ENCODE measurements at regions not wholly inside any gene's neighbourhood (a gene's known extent, or its start where the extent isn't known, plus 50 kb on each side); places are given as distances from the start of the nearest gene placed in this dataset.

DNA sequence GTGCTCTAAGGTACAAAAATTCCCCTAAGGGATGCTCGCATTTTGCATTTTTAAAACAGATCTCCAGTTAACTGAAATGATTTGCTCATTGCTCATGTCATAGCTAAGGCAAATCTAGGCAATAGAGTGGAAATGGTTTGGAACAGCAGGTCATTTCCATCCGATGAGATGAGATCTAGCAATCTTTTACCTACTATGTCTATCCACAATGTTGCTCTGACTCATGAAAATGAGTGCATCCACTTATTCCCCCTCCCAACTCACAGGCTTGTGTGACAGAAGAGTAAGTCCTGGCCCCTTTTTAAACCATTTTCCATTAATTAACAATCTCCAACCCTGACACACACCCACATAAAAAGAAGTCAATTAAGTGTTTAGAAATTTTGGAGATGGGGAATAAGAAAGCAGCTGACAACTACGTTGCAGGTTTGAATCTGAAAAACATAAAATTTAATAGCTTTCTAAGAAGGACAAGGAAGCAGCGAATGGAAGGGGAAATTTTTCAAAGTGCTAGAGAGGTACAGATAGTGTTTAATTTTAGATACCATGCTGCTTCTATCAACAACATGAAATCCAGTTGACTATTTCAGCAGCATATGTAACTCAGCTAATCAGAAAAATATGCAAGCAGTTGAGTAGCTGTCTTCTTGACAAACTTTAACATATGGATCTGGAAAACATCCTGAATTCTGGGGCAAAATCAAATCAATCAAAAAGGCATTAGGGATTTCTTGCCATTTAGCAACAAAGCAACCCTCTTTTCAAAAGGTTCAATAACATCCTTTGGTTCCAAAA, 112.0 kb downstream of the TMCO5A start:
- DNase-seq (ENCODE audit: low read depth in 3 of 3) = no peak

DNA sequence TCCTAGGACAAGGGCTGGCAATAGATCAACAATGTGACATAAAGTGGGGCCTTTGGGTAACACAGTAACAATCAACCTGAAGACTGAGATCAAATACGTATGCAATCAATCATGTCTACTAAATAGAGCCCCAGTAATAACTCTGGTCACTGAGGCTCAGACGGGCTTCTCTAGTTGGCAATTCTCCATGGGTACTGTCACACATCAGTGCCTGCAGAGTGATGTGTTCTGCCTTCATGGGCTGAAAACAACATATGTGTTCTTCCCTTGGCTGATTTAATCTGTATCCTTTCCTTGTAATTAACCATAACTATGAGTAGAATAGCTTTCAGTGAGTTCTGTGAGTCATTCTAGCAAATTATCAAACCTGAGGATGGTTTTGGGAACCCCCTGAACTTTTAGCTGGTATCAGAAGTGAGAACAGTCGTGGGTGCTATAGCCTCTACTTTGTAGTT, 113.6 kb downstream of the TMCO5A start:
- no peak for DNase-seq (ENCODE audit: low read depth in 3 of 3)

DNA sequence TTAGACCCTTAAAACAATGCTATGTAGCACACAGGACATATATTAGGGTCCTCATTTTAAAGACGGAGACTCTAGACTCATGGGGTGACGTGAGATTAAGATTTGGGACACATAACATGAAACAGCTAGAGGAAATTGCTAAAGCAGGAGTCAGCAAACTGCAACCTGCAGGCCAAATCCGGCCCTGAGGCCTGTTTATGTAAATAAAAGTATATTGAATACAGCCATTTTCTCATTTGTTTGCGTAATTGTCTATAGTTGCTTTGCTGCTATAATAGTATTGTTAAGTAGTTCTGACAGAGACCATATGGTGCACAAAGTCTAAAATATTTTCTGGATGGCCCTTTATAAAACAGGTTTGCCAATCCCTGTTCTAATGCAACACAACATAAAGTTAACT, 115.5 kb downstream of the TMCO5A start:
- no peak for DNase-seq (ENCODE audit: low read depth in 3 of 3)

DNA sequence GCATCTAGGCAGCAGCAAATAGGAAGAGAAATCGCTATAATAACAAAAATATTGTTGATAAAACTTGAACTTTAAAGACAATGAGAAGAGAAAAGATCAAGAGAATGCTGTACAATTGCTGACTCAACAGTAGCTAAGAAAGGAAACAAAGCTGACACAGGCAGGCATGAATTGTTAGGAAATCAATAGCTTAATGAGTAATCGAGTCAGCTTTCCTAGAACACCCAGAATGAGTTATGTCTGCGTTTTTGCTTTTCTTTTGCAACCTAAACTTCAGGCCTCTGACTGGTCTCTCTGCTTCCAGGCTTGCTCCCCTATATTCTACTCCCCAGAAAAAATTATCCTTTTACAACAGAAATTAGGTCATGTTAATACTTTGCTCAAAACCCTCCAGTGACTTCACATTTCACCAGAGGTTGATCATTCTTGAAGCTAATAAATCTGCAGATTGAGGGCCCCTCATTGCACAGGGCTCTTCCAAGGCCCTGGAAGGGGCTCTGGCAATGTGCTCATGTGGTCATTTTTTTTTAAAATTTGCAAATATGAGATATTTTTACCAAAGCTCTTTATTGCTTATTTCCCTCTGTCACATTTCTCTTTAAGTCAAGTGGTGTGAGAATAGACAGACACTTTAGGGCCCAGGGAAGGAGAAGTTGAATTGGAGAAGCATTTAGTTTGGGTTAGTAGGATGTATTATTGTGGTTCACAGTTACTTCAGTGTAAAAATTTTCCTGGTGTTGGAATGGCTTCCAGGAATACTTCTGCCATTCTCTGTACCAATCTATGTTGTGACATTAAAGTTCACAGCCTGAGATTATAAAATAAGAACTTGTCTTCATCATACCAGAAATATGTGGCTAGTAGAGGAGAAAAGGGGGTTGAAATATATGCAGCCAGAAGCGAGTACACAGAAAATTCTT, 116.3 kb downstream of the TMCO5A start:
- DNase-seq (ENCODE audit: low read depth in 3 of 3) = no peak

DNA sequence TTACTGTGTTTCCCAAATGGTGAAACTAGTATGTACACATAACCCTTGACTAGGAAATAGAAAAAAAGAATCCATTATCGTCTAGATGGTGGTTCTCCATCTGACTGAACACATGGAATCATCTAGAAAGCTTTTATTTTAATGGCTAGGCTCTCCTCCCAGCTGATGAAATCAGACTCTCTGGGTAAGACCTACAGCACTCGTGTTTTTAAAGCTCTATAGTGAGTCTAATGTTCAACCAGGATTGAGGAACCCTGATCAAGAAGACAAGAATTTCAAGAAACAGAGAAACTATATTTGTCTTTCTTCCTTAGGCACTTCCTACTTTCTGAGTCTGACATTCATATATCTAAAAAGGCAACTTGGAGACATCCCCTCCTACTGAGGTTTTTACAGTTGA, 118.8 kb downstream of the TMCO5A start:
- DNase-seq (ENCODE audit: low read depth in 3 of 3) = no peak

DNA sequence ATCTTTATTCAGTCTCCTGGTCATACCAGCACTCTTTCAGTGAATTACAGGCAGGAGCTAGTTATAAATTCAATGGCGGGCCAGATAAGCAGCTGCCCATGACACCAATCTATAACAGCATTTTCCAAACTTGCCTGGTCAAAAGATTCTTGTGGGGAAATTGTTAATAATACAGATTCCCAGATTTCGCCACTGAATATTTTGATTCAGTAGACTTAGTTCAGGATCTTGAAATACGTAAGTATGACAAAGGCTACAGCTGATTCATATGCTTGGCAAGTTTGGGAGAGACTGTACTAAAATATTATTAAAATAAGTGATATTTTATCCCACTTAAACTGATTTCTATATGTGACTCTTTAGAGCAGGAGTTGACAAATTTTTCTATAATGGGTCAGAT, 119.3 kb downstream of the TMCO5A start:
- DNase-seq (ENCODE audit: low read depth in 3 of 3) = no peak

DNA sequence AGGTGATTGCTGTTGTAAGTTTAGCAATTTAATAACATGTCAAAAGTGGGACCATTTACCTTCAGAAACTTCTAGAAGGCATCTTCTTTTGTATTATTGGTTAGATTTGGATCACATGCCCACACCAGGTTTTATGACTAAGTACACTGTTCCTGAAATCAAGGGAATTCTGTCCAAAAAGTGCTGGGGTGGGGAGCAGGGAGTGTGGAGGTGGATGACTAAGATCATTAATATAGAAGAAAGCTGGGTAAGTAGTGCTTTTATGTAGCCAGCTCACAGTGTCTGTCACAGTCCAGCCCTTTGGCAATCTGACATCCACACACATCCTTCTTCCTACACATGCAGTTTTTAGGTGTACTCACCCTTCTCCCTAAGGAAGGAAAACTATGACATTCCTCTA, 120.0 kb downstream of the TMCO5A start:
- no peak for DNase-seq (ENCODE audit: low read depth in 3 of 3)

DNA sequence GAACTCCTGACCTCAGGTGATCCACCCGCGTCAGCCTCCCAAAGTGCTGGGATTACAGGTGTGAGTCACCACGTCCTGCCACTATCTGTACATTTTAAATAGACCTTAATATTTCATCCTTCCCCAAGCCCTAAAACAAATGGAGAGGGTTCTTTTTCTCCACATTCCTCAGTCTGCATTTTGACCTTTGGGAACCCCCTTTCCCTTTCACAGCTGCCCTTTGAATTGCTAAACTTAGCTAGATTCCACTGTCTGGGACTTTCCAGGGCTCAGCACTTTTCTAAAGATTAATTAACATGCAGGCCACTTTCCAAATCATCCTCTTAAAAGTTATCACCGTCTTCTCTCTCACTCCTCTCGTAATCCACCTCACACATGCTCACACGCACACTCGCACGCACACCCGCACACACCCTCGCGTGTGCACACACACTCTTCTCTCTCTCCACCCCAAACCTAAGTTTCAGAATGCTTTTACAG, 124.2 kb downstream of the TMCO5A start:
- no peak for DNase-seq (ENCODE audit: low read depth in 3 of 3)

DNA sequence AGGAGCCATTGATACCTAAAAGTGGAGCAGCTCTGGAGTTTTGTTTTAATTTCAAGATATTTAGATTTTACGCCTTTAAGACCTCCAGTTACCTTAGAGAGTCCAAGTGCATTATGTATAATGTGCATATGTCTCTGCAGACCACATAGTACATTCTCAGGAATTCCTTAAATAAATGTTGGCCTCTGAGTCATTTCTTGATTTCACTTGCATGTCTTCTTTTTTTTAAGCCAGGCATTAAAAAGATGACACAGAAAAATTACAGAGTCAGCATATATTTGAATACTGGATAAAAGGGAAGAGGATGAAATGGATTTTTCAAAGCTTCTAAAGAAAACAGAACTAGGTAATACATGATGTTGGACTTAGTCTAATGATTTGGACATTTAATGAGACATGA, 125.2 kb downstream of the TMCO5A start:
- no peak for DNase-seq (ENCODE audit: low read depth in 3 of 3)

DNA sequence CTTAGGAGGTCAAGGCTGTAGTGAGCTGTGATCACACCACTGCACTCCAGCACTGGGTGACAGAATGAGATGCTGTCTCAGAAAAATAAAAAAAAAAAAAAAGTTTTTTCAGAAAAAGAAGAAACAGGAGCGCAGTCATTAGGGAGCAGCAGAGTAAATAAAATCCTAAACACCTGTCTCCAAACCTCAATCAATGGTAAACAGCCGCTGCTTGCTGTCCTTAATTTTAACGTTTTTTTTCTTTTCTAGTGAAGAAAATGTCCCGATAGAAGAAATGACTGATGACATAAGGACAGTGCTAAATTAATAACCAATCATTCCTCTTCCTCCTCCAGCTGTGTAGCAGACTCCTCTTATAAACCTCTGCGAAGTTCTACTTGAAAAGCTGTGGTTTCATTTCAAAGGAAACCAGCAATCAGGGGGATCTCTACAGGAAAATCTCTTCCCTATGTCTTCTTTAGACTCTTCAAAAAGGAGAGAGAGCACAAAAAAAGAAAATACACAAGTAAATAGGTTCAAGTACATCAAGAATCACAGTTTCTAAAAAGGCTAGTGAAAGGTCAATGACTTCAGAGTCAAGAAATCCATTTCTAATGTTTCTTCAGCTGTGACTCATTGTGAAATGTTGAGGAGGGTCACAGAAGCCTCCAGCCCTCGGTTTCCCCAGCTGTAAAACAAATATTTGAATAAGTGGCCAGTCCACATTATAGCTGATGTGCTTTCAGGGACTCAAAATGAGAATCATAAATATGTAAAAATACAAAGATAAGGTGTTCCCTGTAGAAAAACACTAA, 127.6 kb downstream of the TMCO5A start:
- DNase-seq (ENCODE audit: low read depth in 3 of 3) = no peak

DNA sequence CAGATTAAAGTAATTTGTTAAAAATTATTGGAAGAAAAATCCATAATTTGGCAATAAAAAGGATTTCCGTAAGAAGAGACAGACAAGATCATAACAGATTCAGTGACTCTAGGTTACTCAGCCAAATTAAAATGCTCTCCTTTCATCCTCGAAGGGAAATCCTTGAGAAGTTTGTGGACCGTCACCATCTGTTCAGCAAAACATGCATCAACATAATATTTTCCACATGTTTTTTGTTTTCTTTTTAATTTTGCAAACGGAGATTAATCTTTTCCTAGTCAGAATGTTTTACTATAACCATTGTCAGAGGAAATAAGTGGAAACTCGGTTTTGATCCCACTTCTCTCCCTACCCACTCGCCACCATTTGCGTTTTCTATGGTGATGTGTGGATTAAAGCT, 128.3 kb downstream of the TMCO5A start:
- DNase-seq (ENCODE audit: low read depth in 3 of 3) = no peak

DNA sequence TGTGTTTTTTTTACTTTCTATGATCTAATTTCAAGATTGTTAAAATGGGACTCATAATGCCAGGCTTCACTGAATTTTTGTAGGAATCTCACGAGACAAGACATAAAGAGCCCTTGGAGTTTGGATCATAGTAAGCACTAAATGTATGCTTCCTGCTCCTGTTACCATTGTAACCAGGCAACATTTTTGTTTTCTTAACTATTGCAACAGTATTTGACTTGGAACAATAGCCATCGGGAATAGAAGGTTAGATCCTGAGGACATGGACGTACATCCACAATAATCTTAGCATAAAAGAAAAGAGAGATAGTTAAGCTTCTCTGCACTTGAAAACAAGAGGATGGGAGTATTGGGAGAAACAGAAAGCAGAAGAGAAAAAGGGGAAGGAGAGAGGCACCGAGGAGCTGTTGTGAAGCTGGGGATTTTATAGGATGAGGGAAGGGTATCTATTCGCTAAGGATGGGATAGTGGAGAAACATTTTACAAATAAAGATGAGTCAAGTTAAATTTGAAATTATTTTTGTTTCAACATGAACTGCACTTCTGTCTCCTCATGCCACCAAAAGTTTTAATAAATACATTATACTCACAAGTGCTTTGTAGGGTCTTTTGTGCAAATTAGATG, 131.4 kb downstream of the TMCO5A start:
- no peak for DNase-seq (ENCODE audit: low read depth in 3 of 3)

DNA sequence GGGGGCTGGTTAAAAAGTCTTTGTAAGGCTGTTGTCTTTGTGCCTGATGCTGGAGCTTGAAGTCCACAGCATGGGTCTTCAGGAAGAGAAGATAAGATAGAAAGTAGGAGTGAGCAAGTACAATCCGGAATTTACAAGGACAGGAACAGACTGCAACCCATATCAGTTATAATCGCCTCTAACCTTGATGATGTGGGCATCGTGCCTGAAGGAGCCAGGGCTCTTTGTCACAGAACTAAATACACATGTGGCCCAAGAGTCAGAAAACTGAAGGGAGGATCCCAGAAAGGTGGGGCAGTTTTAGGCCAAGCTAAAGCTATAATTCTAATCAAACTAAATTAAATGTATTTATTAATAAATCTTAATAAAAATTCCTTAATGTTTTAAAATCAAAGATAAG, 132.2 kb downstream of the TMCO5A start:
- DNase-seq (ENCODE audit: low read depth in 3 of 3) = no peak

DNA sequence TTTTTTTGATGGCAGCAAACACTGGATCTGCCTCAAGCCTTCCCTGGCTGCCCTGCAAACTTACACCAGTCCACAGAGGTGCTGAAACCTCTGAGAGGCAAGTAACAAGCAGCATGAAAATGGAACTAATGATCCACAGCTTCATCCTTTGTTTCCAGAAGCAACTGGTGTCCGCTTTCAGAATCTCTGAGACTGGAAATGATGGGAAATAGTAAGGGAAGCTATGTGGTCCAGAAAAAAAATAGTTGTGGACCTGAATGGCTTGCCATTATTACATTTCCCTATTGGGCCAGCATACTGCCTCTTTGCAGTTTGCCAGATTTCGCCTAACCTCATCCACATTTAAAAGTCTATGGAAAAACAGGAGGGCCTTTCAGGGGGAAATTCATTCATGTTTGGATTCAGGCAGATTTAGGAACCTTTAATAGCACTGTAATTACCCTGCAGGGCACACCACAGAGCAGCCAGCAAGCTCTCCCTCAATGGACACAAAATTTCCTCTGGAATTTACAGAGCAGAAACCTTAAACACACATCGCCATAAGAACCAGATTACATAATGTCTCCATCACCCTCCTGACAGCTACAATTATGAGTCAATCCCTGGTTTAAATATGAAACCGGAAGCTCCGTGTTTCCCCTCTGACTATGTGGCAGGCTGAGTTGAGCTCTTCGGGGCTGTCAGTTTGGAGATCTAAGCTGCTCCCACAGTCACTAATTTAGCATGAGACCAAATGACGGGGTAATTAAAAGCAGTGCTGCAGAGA, 134.4 kb downstream of the TMCO5A start:
- DNase-seq (ENCODE audit: low read depth in 3 of 3) = peak in 1 of 3 experiments; percentile 19

DNA sequence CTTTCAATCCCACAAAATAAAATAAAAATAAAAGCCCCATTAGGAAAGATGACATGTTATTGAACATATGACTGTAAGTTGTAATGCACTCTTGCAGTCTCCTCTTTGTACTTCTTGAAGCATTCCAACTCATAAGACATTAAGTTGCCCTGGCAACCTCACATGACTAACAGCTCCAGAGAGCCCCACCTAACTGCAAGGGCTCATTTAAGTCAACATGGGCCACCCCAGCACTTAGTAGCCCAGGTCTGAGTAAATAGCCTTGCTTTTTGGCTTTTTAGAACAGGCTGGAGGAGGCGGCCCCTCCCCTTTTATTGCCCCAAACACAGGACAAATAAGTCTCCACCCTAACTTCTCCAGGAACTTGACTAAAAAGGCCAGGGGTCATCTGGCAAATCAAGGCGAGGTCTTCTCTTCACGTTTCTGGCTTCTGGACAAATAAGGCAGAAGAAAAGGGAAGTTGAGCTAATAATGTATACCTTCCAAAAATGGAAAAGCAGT, 135.1 kb downstream of the TMCO5A start:
- DNase-seq (ENCODE audit: low read depth in 3 of 3) = no peak

DNA sequence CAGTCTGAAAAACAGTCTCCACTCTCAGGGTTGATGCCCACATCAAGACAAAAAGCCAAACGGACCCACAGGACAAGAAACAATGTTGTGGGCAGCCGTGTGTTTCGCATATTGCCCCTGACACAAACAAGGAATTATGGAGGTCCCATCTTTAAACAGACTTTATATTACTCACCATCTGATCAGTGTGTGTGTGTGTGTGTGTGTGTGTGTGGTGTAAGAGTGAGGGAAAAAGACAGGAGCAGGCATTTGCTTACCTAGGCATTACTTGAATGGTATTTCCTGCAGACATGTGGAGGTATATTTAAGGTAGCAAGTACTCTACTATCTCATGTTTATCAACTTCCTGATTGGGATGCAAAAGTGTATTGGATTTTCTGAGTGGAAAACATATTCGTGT, 136.3 kb downstream of the TMCO5A start:
- no peak for DNase-seq (ENCODE audit: low read depth in 3 of 3)

DNA sequence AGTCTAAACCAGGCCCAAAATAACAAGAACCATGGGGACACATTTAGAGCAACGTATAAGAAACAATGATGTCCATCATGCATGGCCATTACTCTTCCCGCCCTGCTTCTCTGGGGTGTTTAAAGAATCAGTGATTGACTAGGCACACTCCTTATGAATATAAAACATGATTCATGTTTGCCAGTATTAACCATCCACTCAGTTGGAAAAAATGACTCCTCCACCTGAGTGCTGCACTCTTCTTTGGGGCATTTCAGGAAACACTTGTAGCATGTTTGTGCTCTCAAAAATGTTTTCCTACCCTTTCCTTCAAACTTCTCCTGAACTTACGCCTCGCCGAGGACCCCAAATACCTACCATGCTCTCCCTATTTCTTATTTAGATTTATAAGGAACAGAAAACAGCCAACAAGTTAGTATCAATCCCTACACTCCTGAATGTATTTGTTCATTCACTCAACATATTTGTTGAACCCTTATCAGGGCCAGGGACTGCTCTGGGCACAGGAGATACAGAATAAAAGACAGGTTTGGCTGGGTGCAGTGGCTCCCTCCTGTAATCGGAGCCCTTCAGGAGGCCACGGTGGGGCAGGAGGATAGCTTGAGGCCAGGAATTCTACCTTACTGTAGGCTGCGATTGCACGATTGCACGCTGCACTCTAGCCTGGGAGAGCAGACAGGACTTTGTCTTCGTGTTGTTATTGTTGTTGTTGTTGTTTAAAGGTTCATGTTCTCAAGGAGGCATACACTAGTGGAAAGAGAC, 137.0 kb downstream of the TMCO5A start:
- DNase-seq (ENCODE audit: low read depth in 3 of 3) = no peak

DNA sequence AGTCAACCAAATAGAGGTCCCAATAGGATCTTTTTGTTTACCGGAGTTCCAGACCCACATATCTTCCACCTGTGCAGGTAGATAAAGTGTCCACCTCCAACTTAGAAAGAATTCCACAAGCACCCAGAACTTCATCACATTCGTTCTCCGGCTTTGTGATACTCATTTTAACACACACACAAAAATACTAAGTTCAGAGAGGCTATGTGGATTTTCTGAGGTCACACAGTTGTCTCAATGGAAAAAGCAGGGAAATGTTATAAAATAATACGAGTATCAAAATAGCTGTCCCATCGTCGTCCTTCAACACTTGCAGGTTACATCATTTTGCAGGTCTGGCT, 137.5 kb downstream of the TMCO5A start:
- no peak for DNase-seq (ENCODE audit: low read depth in 3 of 3)

DNA sequence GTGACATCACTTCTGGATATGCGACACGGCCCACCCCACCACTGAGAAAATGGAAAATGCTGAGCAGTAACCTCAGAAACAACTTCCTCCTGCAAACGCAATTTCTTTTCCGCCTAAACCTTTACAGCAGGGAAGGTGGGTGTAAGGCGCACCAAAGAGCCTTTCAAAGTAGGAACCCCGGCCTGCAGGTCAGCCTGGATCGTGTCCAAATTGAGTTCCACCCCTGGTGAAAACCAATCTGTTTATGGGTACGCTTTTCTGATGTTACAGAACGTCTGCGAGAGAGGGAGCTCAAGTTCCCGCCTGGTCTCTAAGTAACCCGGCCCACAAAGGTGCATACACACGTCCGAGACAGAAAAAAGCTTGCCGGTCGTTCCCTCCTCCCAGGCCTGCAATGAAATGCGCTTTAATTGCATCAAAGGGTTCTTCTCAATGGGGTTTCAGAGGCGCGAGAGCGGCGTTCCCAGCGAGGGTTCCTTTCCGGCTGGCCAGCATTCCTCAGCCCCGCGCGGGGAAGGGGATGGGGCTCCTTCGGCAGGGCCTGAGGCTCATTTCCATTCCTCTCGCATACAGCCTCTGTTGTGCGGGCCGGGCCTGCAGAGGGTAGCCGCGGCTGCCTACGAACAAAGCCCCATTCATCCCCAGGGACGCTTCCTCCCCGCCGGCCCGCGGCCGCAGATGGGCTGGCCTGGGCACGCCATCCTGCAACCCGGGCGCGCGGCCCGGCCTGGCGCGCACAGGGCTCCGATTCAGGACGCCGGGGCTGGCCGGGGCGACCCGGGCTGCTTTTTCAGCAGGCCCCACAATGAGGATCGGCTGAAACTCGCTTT, 138.1 kb downstream of the TMCO5A start:
- peak in 1 of 3 experiments; percentile 1 for DNase-seq (ENCODE audit: low read depth in 3 of 3)

Measured in stimulated activated CD4-positive, alpha-beta T cell treated with anti-CD3 and anti-CD28 coated beads, TNF-alpha, amount 100 ng/mL, for 24 hours (primary cell).